H9 (cell line): ENCODE measurements at regions not wholly inside any gene's neighbourhood (a gene's known extent, or its start where the extent isn't known, plus 50 kb on each side); places are given as distances from the start of the nearest gene placed in this dataset.

ENCODE experiments used
- DNase-seq: peaks from one replicate; pipeline ENCODE4 v3.0.0-alpha.2; 2017
- H2AFZ ChIP-seq: one replicate; pipeline ENCODE4 v1.6.1; 2013; ENCODE audit warnings: mild to moderate bottlenecking, low read length, control low read depth, moderate library complexity
- H2AK5ac ChIP-seq: 2 replicates; pipeline ENCODE4 v1.6.1; 2013; ENCODE audit warnings: low read length, control low read depth, mixed read lengths; ENCODE audit not compliant: insufficient read length
- H2BK120ac ChIP-seq: one replicate; pipeline ENCODE4 v1.6.1; 2013; ENCODE audit warnings: low read depth, mild to moderate bottlenecking, low read length, control low read depth, inconsistent platforms; ENCODE audit not compliant: poor library complexity, severe bottlenecking
- H2BK12ac ChIP-seq: 2 replicates; pipeline ENCODE4 v1.6.1; 2013; ENCODE audit warnings: low read length, control low read depth, mixed read lengths, low read depth; ENCODE audit not compliant: insufficient read length
- H2BK15ac ChIP-seq: 2 replicates; pipeline ENCODE4 v1.6.1; 2013; ENCODE audit warnings: low read depth, low read length, control low read depth
- H2BK20ac ChIP-seq: one replicate; pipeline ENCODE4 v1.6.1; 2013; ENCODE audit warnings: low read depth, mild to moderate bottlenecking, low read length, control low read depth, inconsistent platforms; ENCODE audit not compliant: poor library complexity, severe bottlenecking
- H2BK5ac ChIP-seq: 2 replicates; pipeline ENCODE4 v1.6.1; 2013; ENCODE audit warnings: low read length, control low read depth, mixed read lengths; ENCODE audit not compliant: insufficient read length
- H3K14ac ChIP-seq: 2 replicates; pipeline ENCODE4 v1.6.1; 2013; ENCODE audit warnings: low read length, control low read depth; ENCODE audit not compliant: insufficient read depth
- H3K18ac ChIP-seq: 2 replicates; pipeline ENCODE4 v1.6.1; 2013; ENCODE audit warnings: low read depth, mild to moderate bottlenecking, mixed read lengths, low read length, control low read depth; ENCODE audit not compliant: insufficient read length
- H3K23ac ChIP-seq: 2 replicates; pipeline ENCODE4 v1.6.1; 2013; ENCODE audit warnings: low read length, control low read depth, mixed read lengths, low read depth; ENCODE audit not compliant: insufficient read length
- H3K23me2 ChIP-seq: 2 replicates; pipeline ENCODE4 v1.6.1; 2013; ENCODE audit warnings: low read depth, mild to moderate bottlenecking, mixed read lengths, low read length, control low read depth; ENCODE audit not compliant: insufficient read length, poor library complexity, severe bottlenecking
- H3K27ac ChIP-seq: 2 replicates; pipeline ENCODE4 v1.5.1; 2013; ENCODE audit warnings: low read length, control low read depth, mixed read lengths, low read depth; ENCODE audit not compliant: insufficient read length
- H3K27me3 ChIP-seq: 2 replicates; pipeline ENCODE4 v1.6.1; 2013; ENCODE audit warnings: low read length, control low read depth, inconsistent platforms; ENCODE audit not compliant: insufficient read depth
- H3K4ac ChIP-seq: 2 replicates; pipeline ENCODE4 v1.6.1; 2013; ENCODE audit warnings: low read depth, mild to moderate bottlenecking, control low read depth, inconsistent platforms, low read length, moderate library complexity
- H3K4me1 ChIP-seq: 2 replicates; pipeline ENCODE4 v1.6.1; 2013; ENCODE audit warnings: low read length, control low read depth, inconsistent platforms; ENCODE audit not compliant: insufficient read depth
- H3K4me2 ChIP-seq: 2 replicates; pipeline ENCODE4 v1.6.1; 2013; ENCODE audit warnings: low read length, control low read depth, mixed read lengths; ENCODE audit not compliant: insufficient read length, insufficient read depth
- H3K56ac ChIP-seq: 2 replicates; pipeline ENCODE4 v1.6.1; 2013; ENCODE audit warnings: low read depth, mild to moderate bottlenecking, mixed read lengths, low read length, control low read depth; ENCODE audit not compliant: insufficient read length
- H3K79me1 ChIP-seq: 2 replicates; pipeline ENCODE4 v1.6.1; 2013; ENCODE audit warnings: low read depth, mild to moderate bottlenecking, moderate library complexity, low read length, control low read depth, inconsistent platforms; ENCODE audit not compliant: insufficient read depth, poor library complexity, severe bottlenecking
- H3K79me2 ChIP-seq: 2 replicates; pipeline ENCODE4 v1.6.1; 2013; ENCODE audit warnings: low read length, control low read depth, inconsistent platforms; ENCODE audit not compliant: insufficient read depth
- H3K9ac ChIP-seq: 2 replicates; pipeline ENCODE4 v1.6.1; 2013; ENCODE audit warnings: low read length, control low read depth, mixed read lengths; ENCODE audit not compliant: insufficient read length; ENCODE audit errors: extremely low read depth
- H3K9me3 ChIP-seq: one replicate; pipeline ENCODE4 v1.6.1; 2013; ENCODE audit warnings: low read depth, low read length, inconsistent platforms; ENCODE audit not compliant: control insufficient read depth
- H3T11ph ChIP-seq: one replicate; pipeline ENCODE4 v1.6.1; 2013; ENCODE audit warnings: mild to moderate bottlenecking, low read length, control low read depth, inconsistent platforms
- H4K20me1 ChIP-seq: one replicate; pipeline ENCODE4 v1.6.1; 2013; ENCODE audit not compliant: control insufficient read depth, insufficient read length, insufficient read depth
- H4K5ac ChIP-seq: 2 replicates; pipeline ENCODE4 v1.6.1; 2013; ENCODE audit warnings: low read depth, mild to moderate bottlenecking, mixed read lengths, low read length, control low read depth; ENCODE audit not compliant: insufficient read length
- H4K8ac ChIP-seq: replicated peaks from 2 replicates; pipeline ENCODE4 v1.6.1; 2013; ENCODE audit warnings: low read length, control low read depth, mixed read lengths, low read depth; ENCODE audit not compliant: insufficient read length
- H4K91ac ChIP-seq: 2 replicates; pipeline ENCODE4 v1.6.1; 2013; ENCODE audit warnings: low read depth, mild to moderate bottlenecking, moderate library complexity, mixed read lengths, low read length, control low read depth; ENCODE audit not compliant: insufficient read length
- H3K27ac Mint-ChIP-seq, 3 experiments: 2 replicates in 2 of 3; 3 replicates in 1 of 3; pipeline ENCODE4 v1.8.0; 2020 to 2021; ENCODE audit warnings: mixed read lengths in 3 of 3, mild to moderate bottlenecking in 1 of 3, moderate library complexity in 1 of 3
- H3K27me3 Mint-ChIP-seq: 2 replicates; pipeline ENCODE4 v1.8.0; 2021; ENCODE audit warnings: low read depth, mild to moderate bottlenecking, moderate library complexity, mixed read lengths
- H3K36me3 Mint-ChIP-seq, 3 experiments: 2 replicates in 2 of 3; 3 replicates in 1 of 3; pipeline ENCODE4 v1.8.0; 2020 to 2021; ENCODE audit warnings: low read depth in 3 of 3, mixed read lengths in 3 of 3; ENCODE audit not compliant: insufficient read depth in 1 of 3
- H3K4me1 Mint-ChIP-seq, 2 experiments: 2 replicates each; pipeline ENCODE4 v1.8.0; 2020; ENCODE audit warnings: mixed read lengths in 2 of 2
- H3K4me3 Mint-ChIP-seq, 2 experiments: 2 replicates in 1 of 2; 3 replicates in 1 of 2; pipeline ENCODE4 v1.8.0; 2020 to 2021; ENCODE audit warnings: mild to moderate bottlenecking in 2 of 2, mixed read lengths in 2 of 2, moderate library complexity in 1 of 2
- H3K9me3 Mint-ChIP-seq, 2 experiments: 2 replicates in 1 of 2; 3 replicates in 1 of 2; pipeline ENCODE4 v1.8.0; 2020; ENCODE audit warnings: mild to moderate bottlenecking in 2 of 2, mixed read lengths in 2 of 2, moderate library complexity in 1 of 2
- WGBS: extraction: QIAGEN DNeasy Blood & Tissue Kit; methylation state at CpG from one replicate; pipeline ENCODE4 v1.1.7; 2013; ENCODE audit warnings: missing lambda C conversion rate, low lambda C conversion rate, mixed read lengths; ENCODE audit not compliant: insufficient read length; ENCODE audit errors: extremely low coverage; 5-methylcytosine and 5-hydroxymethylcytosine counted together
- TF ChIP-seq, protein P1 (sequence below): fragments of 200-600 bp; sonication (generic); conservative IDR thresholded peaks from 3 replicates; pipeline ENCODE4 v1.8.0; 2021; ENCODE audit warnings: antibody characterized with exemption, mild to moderate bottlenecking

- Histone ChIP-seq H3K56ac (no peak overlapping the region), H2AFZ (no peak overlapping the region), H2BK120ac (no peak overlapping the region), H3K27ac (no peak overlapping the region), H3K18ac (no peak overlapping the region), H3K23me2 (no peaks in the 10 kb centered on the region), H3K4me2 (no peak overlapping the region), H3K14ac (no peak overlapping the region), H2BK12ac (no peak overlapping the region), H3K9me3 (no peaks in the 10 kb centered on the region), H3K79me1 (no peaks in the 10 kb centered on the region), H4K91ac (no peak overlapping the region), H2BK20ac (no peak overlapping the region), H3T11ph (no peak overlapping the region), H3K23ac (no peak overlapping the region), H4K5ac (no peak overlapping the region), H3K27me3 (no peaks in the 10 kb centered on the region), H3K9ac (no peak overlapping the region), H3K4ac (no peak overlapping the region), H4K8ac (no peak overlapping the region), H2BK5ac (no peak overlapping the region), H2BK15ac (no peak overlapping the region), H3K79me2 (no peaks in the 10 kb centered on the region), H3K4me1 (0 out of 2 replicates have a peak, but pooled peaks cover 3% of the 10 kb centered on the region), H2AK5ac (no peak overlapping the region), H4K20me1 (no peaks in the 10 kb centered on the region)
- H3K27ac Mint-ChIP-seq, result no peak overlapping the region
- no peaks in the 10 kb centered on the region for H3K27me3 Mint-ChIP-seq
- TF ChIP-seq, protein P1, sequence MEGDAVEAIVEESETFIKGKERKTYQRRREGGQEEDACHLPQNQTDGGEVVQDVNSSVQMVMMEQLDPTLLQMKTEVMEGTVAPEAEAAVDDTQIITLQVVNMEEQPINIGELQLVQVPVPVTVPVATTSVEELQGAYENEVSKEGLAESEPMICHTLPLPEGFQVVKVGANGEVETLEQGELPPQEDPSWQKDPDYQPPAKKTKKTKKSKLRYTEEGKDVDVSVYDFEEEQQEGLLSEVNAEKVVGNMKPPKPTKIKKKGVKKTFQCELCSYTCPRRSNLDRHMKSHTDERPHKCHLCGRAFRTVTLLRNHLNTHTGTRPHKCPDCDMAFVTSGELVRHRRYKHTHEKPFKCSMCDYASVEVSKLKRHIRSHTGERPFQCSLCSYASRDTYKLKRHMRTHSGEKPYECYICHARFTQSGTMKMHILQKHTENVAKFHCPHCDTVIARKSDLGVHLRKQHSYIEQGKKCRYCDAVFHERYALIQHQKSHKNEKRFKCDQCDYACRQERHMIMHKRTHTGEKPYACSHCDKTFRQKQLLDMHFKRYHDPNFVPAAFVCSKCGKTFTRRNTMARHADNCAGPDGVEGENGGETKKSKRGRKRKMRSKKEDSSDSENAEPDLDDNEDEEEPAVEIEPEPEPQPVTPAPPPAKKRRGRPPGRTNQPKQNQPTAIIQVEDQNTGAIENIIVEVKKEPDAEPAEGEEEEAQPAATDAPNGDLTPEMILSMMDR, result no peak
- DNase-seq, result no peak
- no peak overlapping the region for H3K4me3 Mint-ChIP-seq
- no peaks in the 10 kb centered on the region for H3K9me3 Mint-ChIP-seq
- no CpG with 5 or more reads among the region's 1 CpG for WGBS
- H3K4me1 Mint-ChIP-seq, result peaks cover 3% of the 10 kb centered on the region in 2 experiments; a peak in 3 of 4 replicates
- no peaks in the 10 kb centered on the region for H3K36me3 Mint-ChIP-seq
Observed at GRCh38 chr3:182019926-182020325, 308.2 kb downstream of the SOX2 start.
